ENCODE measurements at regions not wholly inside any gene's neighbourhood (a gene's known extent, or its start where the extent isn't known, plus 50 kb on each side); places are given as distances from the start of the nearest gene placed in this dataset.
"Not testable (repeated sequence)": the region's sequence is repeated elsewhere in the genome, so short reads cannot be mapped to it uniquely, and the experiment has no call there.

DNA sequence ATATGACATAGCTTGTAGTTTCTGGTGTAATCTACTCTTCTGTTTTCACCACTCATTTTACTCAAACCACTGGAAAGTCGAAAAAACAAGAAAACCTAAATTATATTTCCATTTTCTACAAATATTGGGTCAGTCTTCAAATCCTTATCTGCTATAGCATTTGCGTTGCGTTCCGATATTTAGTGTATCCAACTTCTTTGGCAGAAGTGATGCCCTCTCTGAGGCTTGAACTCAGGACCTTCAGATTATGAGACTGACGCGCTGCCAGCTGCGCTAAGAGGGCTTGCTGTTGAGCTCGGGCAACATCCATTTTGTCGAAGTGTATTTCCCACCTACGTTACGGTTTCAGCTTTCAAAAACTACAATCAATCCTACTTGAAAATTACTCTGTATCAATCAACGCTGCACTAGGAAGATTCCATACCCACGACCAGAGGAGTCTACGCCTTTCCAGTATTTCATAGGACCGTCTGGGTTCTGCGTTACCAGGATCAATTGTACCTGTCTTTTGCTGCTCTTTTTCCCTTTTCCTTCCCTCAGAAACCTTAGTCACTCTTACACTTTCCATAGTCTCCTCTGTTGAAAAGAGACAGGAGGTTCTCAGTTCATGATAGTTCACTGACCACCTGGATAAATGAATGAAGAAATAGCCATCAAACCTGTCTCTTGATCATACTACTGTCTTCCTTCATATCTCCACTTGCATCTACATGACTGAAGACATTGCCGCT lies 140.5 kb upstream of the ZNF322 start:
- H3K4me3 Mint-ChIP-seq (ENCODE audit: unreplicated experiment); H3K9me3 Mint-ChIP-seq (ENCODE audit: unreplicated experiment); H3K4me1 Mint-ChIP-seq (ENCODE audit: low read depth, unreplicated experiment); H3K9me3 ChIP-seq (ENCODE audit: insufficient read depth, low read depth, low read length); H3K27me3 Mint-ChIP-seq (ENCODE audit: low read depth, unreplicated experiment); H3K4me2 ChIP-seq (ENCODE audit: low read length); DNase-seq (ENCODE audit: low read depth); H4K20me1 ChIP-seq (ENCODE audit: insufficient read depth, low read length); H3K27ac ChIP-seq (ENCODE audit: low read depth, low read length); H2AFZ ChIP-seq (ENCODE audit: low read depth, low read length); H3K9ac ChIP-seq (ENCODE audit: low read length); H3K79me2 ChIP-seq (ENCODE audit: insufficient read depth, low read length); H3K27ac Mint-ChIP-seq (ENCODE audit: unreplicated experiment); FAIRE-seq; H3K36me3 Mint-ChIP-seq (ENCODE audit: low read depth, unreplicated experiment); H3K4me3 ChIP-seq (ENCODE audit: insufficient read depth, low read depth, low read length); H3K36me3 ChIP-seq (ENCODE audit: insufficient read depth, low read length); H3K4me1 ChIP-seq (ENCODE audit: insufficient read depth, low read length); H3K27me3 ChIP-seq (ENCODE audit: insufficient read depth, low read length): not testable (repeated sequence)

- FAIRE-seq; H3K27me3 Mint-ChIP-seq (ENCODE audit: low read depth, unreplicated experiment); H3K4me3 Mint-ChIP-seq (ENCODE audit: unreplicated experiment); H3K4me1 Mint-ChIP-seq (ENCODE audit: low read depth, unreplicated experiment); H3K9ac ChIP-seq (ENCODE audit: low read length); H3K9me3 Mint-ChIP-seq (ENCODE audit: unreplicated experiment); H3K36me3 Mint-ChIP-seq (ENCODE audit: low read depth, unreplicated experiment); H2AFZ ChIP-seq (ENCODE audit: low read depth, low read length); H3K36me3 ChIP-seq (ENCODE audit: insufficient read depth, low read length); H4K20me1 ChIP-seq (ENCODE audit: insufficient read depth, low read length); DNase-seq (ENCODE audit: low read depth); H3K9me3 ChIP-seq (ENCODE audit: insufficient read depth, low read depth, low read length); H3K79me2 ChIP-seq (ENCODE audit: insufficient read depth, low read length); H3K27me3 ChIP-seq (ENCODE audit: insufficient read depth, low read length); H3K27ac Mint-ChIP-seq (ENCODE audit: unreplicated experiment); H3K4me2 ChIP-seq (ENCODE audit: low read length); H3K4me1 ChIP-seq (ENCODE audit: insufficient read depth, low read length); H3K4me3 ChIP-seq (ENCODE audit: insufficient read depth, low read depth, low read length); H3K27ac ChIP-seq (ENCODE audit: low read depth, low read length): not testable (repeated sequence)
Observed at GRCh38 chr6:26803762-26804161, 144.2 kb upstream of the ZNF322 start.

DNA sequence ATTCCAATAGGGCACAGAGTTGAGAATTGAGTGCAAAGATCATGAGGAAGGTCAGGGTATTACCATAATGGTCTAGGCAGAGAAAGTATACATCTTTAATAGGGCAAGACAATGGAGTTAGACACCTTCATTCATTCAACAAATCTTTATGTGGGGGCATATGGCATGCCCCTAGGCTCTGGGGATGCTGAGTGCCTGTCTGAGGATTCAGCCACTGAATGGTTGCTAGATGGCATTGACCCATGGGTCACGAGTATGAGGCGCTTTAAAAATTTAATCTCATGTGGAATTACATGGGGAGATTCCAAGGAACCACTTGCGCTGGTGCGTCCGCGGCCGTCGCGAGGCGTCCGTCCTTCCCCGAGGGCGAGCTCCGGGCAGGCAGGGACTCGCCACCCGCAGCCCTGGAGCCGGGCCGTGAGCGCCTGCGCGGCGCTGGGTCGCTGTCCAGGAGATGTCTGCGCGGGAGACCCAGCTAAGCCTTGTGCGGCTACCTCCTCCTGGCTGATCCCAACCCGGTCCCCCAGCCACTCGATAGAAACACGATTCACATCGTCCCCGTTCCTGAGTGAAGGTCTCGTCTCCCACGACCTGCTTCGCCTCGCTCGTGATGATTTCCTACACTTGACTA lies 152.1 kb upstream of the ZNF322 start:
- not testable (repeated sequence) for H3K36me3 ChIP-seq (ENCODE audit: insufficient read depth, low read length); H2AFZ ChIP-seq (ENCODE audit: low read depth, low read length); H3K4me1 ChIP-seq (ENCODE audit: insufficient read depth, low read length); H4K20me1 ChIP-seq (ENCODE audit: insufficient read depth, low read length); H3K4me3 Mint-ChIP-seq (ENCODE audit: unreplicated experiment); FAIRE-seq; H3K27me3 Mint-ChIP-seq (ENCODE audit: low read depth, unreplicated experiment); H3K79me2 ChIP-seq (ENCODE audit: insufficient read depth, low read length); H3K4me3 ChIP-seq (ENCODE audit: insufficient read depth, low read depth, low read length); H3K27ac ChIP-seq (ENCODE audit: low read depth, low read length); H3K4me1 Mint-ChIP-seq (ENCODE audit: low read depth, unreplicated experiment); H3K4me2 ChIP-seq (ENCODE audit: low read length); H3K36me3 Mint-ChIP-seq (ENCODE audit: low read depth, unreplicated experiment); H3K9me3 ChIP-seq (ENCODE audit: insufficient read depth, low read depth, low read length); DNase-seq (ENCODE audit: low read depth); H3K9me3 Mint-ChIP-seq (ENCODE audit: unreplicated experiment); H3K27me3 ChIP-seq (ENCODE audit: insufficient read depth, low read length); H3K9ac ChIP-seq (ENCODE audit: low read length); H3K27ac Mint-ChIP-seq (ENCODE audit: unreplicated experiment)

DNA sequence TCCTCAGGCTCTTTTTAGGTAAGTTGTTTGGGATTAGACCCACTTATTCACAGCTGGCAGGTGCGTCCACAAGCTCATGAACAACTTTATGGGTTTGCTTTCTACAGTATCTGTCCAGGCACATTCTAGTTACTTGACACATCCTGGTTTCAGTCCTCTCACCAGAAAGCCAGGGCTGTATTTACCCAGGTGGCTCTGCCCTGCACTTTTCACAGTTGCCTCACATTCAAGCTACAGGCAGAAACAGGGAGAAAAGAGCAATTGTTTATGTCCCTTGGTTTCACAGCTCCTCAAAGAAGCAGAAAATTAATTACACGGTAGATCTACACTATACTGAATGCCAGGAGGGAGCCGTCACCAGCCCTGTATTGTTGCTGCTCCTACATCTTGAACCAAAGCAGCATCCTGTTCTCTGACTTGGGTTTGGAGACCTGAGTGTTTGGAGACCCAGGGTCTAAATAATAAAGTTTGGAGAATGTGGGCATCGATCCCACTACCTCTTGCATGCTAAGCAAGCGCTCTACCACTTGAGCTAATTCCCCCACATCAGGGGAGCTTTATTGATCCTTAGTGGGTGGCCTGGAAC lies 159.2 kb upstream of the ZNF322 start:
- not testable (repeated sequence) for H3K4me3 ChIP-seq (ENCODE audit: insufficient read depth, low read depth, low read length); H3K4me3 Mint-ChIP-seq (ENCODE audit: unreplicated experiment); H3K4me1 ChIP-seq (ENCODE audit: insufficient read depth, low read length); H3K27ac Mint-ChIP-seq (ENCODE audit: unreplicated experiment); H3K4me2 ChIP-seq (ENCODE audit: low read length); H3K79me2 ChIP-seq (ENCODE audit: insufficient read depth, low read length); H4K20me1 ChIP-seq (ENCODE audit: insufficient read depth, low read length); H3K9me3 ChIP-seq (ENCODE audit: insufficient read depth, low read depth, low read length); H3K9ac ChIP-seq (ENCODE audit: low read length); H3K27me3 ChIP-seq (ENCODE audit: insufficient read depth, low read length); H3K27ac ChIP-seq (ENCODE audit: low read depth, low read length); H3K36me3 Mint-ChIP-seq (ENCODE audit: low read depth, unreplicated experiment); H2AFZ ChIP-seq (ENCODE audit: low read depth, low read length); H3K9me3 Mint-ChIP-seq (ENCODE audit: unreplicated experiment); H3K36me3 ChIP-seq (ENCODE audit: insufficient read depth, low read length); H3K4me1 Mint-ChIP-seq (ENCODE audit: low read depth, unreplicated experiment); FAIRE-seq; DNase-seq (ENCODE audit: low read depth); H3K27me3 Mint-ChIP-seq (ENCODE audit: low read depth, unreplicated experiment)

DNA sequence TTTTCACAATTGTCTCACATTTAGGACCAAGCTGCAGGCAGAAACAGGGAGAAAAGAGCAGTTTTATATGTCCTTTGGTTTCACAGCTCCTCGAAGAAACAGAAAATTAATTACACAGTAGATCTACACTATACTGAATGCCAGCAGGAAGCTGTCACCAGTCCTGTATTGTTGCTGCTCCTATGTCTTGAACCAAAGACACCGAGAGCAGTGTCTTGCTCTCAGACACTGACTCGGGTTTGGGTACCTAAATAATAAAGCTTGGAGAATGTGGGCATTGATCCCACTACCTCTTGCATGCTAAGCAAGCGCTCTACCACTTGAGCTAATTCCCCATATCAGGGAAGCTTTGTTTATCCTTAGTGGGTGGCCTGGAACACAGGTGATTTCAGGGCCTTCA lies 168.4 kb upstream of the ZNF322 start:
- not testable (repeated sequence) for H3K27me3 ChIP-seq (ENCODE audit: insufficient read depth, low read length); H3K36me3 ChIP-seq (ENCODE audit: insufficient read depth, low read length); H3K27ac Mint-ChIP-seq (ENCODE audit: unreplicated experiment); H3K4me1 Mint-ChIP-seq (ENCODE audit: low read depth, unreplicated experiment); H4K20me1 ChIP-seq (ENCODE audit: insufficient read depth, low read length); H3K9me3 ChIP-seq (ENCODE audit: insufficient read depth, low read depth, low read length); H3K79me2 ChIP-seq (ENCODE audit: insufficient read depth, low read length); H3K9me3 Mint-ChIP-seq (ENCODE audit: unreplicated experiment); H3K36me3 Mint-ChIP-seq (ENCODE audit: low read depth, unreplicated experiment); H3K4me2 ChIP-seq (ENCODE audit: low read length); H3K4me3 Mint-ChIP-seq (ENCODE audit: unreplicated experiment); H3K27ac ChIP-seq (ENCODE audit: low read depth, low read length); FAIRE-seq; H3K4me3 ChIP-seq (ENCODE audit: insufficient read depth, low read depth, low read length); H3K4me1 ChIP-seq (ENCODE audit: insufficient read depth, low read length); H3K9ac ChIP-seq (ENCODE audit: low read length); H2AFZ ChIP-seq (ENCODE audit: low read depth, low read length); H3K27me3 Mint-ChIP-seq (ENCODE audit: low read depth, unreplicated experiment); DNase-seq (ENCODE audit: low read depth)

GRCh38 chr6:26829480-26829879 lies 169.9 kb upstream of the ZNF322 start:
- H2AFZ ChIP-seq (ENCODE audit: low read depth, low read length); H3K36me3 Mint-ChIP-seq (ENCODE audit: low read depth, unreplicated experiment); H3K27me3 ChIP-seq (ENCODE audit: insufficient read depth, low read length); H3K27ac Mint-ChIP-seq (ENCODE audit: unreplicated experiment); H3K4me1 ChIP-seq (ENCODE audit: insufficient read depth, low read length); H3K27me3 Mint-ChIP-seq (ENCODE audit: low read depth, unreplicated experiment); H3K36me3 ChIP-seq (ENCODE audit: insufficient read depth, low read length); H3K9me3 Mint-ChIP-seq (ENCODE audit: unreplicated experiment); H3K9ac ChIP-seq (ENCODE audit: low read length); H4K20me1 ChIP-seq (ENCODE audit: insufficient read depth, low read length); H3K4me1 Mint-ChIP-seq (ENCODE audit: low read depth, unreplicated experiment); FAIRE-seq; DNase-seq (ENCODE audit: low read depth); H3K9me3 ChIP-seq (ENCODE audit: insufficient read depth, low read depth, low read length); H3K4me2 ChIP-seq (ENCODE audit: low read length); H3K27ac ChIP-seq (ENCODE audit: low read depth, low read length); H3K4me3 Mint-ChIP-seq (ENCODE audit: unreplicated experiment); H3K4me3 ChIP-seq (ENCODE audit: insufficient read depth, low read depth, low read length); H3K79me2 ChIP-seq (ENCODE audit: insufficient read depth, low read length): not testable (repeated sequence)

Data from astrocyte (in vitro differentiated cells and primary cell).